SW 1271 (cell line): ENCODE measurements at regions not wholly inside any gene's neighbourhood (a gene's known extent, or its start where the extent isn't known, plus 50 kb on each side); places are given as distances from the start of the nearest gene placed in this dataset.
"Not testable (repeated sequence)": the region's sequence is repeated elsewhere in the genome, so short reads cannot be mapped to it uniquely, and the experiment has no call there.

Experiments
- DNase-seq, 2 experiments: peaks; one replicate each; lab custom pipeline; 2025; lab: John Stamatoyannopoulos, UW

- no peak for DNase-seq
Observed at GRCh38 chr7:70846208-70846607, 285.7 kb upstream of the GALNT17 start.

- DNase-seq: no peak
Observed at GRCh38 chr7:70849580-70850235, 282.2 kb upstream of the GALNT17 start.

GRCh38 chr7:70855373-70855772 is 276.6 kb upstream of the GALNT17 start:
- DNase-seq: no peak

GRCh38 chr7:70856901-70857630 is 274.9 kb upstream of the GALNT17 start:
- DNase-seq: peak; percentile 15 to 53

GRCh38 chr7:70857793-70858545 is 274.0 kb upstream of the GALNT17 start:
- no peak for DNase-seq

- DNase-seq: no peak
Observed at GRCh38 chr7:70867513-70867912, 264.4 kb upstream of the GALNT17 start.

GRCh38 chr7:70870349-70870748 is 261.6 kb upstream of the GALNT17 start:
- DNase-seq: no peak

- no peak for DNase-seq
Observed at GRCh38 chr7:70872188-70872587, 259.8 kb upstream of the GALNT17 start.

- DNase-seq: no peak
Observed at GRCh38 chr7:70881167-70881847, 250.6 kb upstream of the GALNT17 start.

GRCh38 chr7:70883750-70884439 is 248.0 kb upstream of the GALNT17 start:
- no peak for DNase-seq

GRCh38 chr7:70884440-70884764 is 247.5 kb upstream of the GALNT17 start:
- DNase-seq: no peak

- no peak for DNase-seq
Observed at GRCh38 chr7:70884809-70885208, 247.1 kb upstream of the GALNT17 start.

- no peak for DNase-seq
Observed at GRCh38 chr7:70886547-70886946, 245.4 kb upstream of the GALNT17 start.

- no peak for DNase-seq
Observed at GRCh38 chr7:70887186-70887585, 244.8 kb upstream of the GALNT17 start.

GRCh38 chr7:70890147-70890969 is 241.6 kb upstream of the GALNT17 start:
- no peak for DNase-seq

GRCh38 chr7:70893422-70893821 is 238.5 kb upstream of the GALNT17 start:
- no peak for DNase-seq

- no peak for DNase-seq
Observed at GRCh38 chr7:70893971-70894715, 237.8 kb upstream of the GALNT17 start.

GRCh38 chr7:70894799-70895198 is 237.1 kb upstream of the GALNT17 start:
- no peak for DNase-seq

- DNase-seq: not testable (repeated sequence)
Observed at GRCh38 chr7:70895337-70896200, 236.4 kb upstream of the GALNT17 start.
